ENCODE measurements at regions not wholly inside any gene's neighbourhood (a gene's known extent, or its start where the extent isn't known, plus 50 kb on each side); places are given as distances from the start of the nearest gene placed in this dataset.

DNA sequence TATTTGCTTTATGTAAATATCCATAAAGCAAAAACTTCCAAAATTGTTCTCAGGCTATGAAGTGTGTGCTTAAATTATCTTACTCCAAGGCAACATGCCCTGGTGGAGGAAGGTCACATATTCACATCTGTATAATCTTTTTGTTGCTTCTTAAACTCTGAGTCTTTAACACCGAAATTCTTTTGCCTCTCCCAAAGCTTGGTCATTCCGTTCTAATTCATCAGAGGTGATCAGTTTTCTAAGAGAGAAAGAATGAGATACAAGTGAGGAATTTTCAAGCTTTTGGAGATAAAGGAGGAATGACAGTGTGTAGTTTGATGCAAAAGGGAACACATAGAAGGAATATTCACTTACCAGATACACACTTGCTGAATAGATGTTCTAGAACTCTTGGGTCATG is 561.7 kb downstream of the LTN1 start:
- TF ChIP-seq, protein P1, sequence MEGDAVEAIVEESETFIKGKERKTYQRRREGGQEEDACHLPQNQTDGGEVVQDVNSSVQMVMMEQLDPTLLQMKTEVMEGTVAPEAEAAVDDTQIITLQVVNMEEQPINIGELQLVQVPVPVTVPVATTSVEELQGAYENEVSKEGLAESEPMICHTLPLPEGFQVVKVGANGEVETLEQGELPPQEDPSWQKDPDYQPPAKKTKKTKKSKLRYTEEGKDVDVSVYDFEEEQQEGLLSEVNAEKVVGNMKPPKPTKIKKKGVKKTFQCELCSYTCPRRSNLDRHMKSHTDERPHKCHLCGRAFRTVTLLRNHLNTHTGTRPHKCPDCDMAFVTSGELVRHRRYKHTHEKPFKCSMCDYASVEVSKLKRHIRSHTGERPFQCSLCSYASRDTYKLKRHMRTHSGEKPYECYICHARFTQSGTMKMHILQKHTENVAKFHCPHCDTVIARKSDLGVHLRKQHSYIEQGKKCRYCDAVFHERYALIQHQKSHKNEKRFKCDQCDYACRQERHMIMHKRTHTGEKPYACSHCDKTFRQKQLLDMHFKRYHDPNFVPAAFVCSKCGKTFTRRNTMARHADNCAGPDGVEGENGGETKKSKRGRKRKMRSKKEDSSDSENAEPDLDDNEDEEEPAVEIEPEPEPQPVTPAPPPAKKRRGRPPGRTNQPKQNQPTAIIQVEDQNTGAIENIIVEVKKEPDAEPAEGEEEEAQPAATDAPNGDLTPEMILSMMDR (IDR thresholded peaks at IDR 0.05), result no peak

DNA sequence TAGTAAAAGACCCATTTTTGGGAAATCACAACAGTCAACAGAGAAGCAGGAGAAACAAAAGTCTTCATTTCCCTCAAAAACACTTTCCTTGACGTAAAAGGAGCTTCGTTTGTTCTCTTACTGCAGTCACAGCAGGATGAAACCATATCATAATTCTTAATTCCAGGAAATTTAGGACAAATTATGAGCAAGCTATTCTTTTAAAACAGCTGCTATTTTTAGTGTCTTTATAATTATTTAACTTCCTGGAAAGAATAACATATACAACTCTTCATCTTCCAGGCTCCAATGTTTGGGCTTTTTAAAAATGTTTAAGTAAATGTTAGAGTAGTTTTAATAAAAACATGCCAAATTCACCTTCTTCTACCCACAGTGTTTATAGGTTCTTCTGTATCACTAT is 563.5 kb downstream of the LTN1 start:
- Histone ChIP-seq H3K9me3 (no peaks in the 10 kb centered on the region), H3K4me3 (no peak overlapping the region), H3K27me3 (no peaks in the 10 kb centered on the region), H3K27ac (no peak overlapping the region), H3K4me1 (no peaks in the 10 kb centered on the region), H3K36me3 (no peaks in the 10 kb centered on the region)
- no peak for TF ChIP-seq EP300 (IDR thresholded peaks at IDR 0.05)
- TF ChIP-seq, protein P1 (IDR thresholded peaks at IDR 0.05), result no peak
- no peak for TF ChIP-seq POLR2A (IDR thresholded peaks at IDR 0.05)
- TF ChIP-seq POLR2AphosphoS5 (IDR thresholded peaks at IDR 0.05), result no peak
- WGBS, result 79% methylated on average over 2 of the region's 2 CpGs
- DNase-seq (ENCODE audit: low spot score in 2 of 2), result no peak

More for the DNA sequence above, 561.7 kb downstream of the LTN1 start:
- no peaks in the 10 kb centered on the region for H3K27me3 ChIP-seq
- DNase-seq (ENCODE audit: low spot score in 2 of 2), result no peak
- no peaks in the 10 kb centered on the region for H3K4me1 ChIP-seq
- H3K27ac ChIP-seq, result no peak overlapping the region
- H3K9me3 ChIP-seq, result no peaks in the 10 kb centered on the region
- no peaks in the 10 kb centered on the region for H3K36me3 ChIP-seq
- WGBS, result 95% methylated on average over 2 of the region's 2 CpGs
- H3K4me3 ChIP-seq, result no peak overlapping the region

DNA sequence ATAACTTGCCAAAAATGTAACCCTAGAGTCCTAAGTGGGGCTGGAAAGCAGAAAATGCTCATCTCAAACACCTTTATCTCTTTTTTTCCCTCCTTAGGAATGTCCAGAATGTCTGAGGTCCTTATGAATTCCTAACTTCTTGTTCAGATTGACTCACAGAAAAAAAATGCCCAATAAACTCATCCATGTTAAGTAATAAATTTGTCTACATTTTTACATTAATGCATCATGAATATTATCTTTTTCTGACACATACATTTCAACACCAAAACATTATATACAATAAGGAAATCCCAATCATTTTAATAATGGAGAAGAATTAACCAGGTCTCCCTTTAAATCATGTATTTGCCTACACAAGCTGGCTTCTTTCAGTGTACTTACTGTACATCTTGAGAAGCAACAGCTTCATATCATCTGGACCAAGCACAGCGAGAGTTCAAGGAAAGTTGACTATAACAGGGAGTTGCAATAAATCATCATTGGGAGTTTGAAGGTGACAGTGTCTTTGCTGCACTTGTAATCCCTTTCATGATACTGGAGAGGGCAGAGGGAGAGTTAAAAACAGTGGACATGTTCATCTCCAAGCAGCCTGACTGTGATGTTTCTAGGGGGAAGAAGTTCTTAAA is 565.2 kb downstream of the LTN1 start:
- Histone ChIP-seq H3K9me3 (no peaks in the 10 kb centered on the region), H3K27me3 (no peaks in the 10 kb centered on the region), H3K4me3 (no peak overlapping the region), H3K4me1 (no peaks in the 10 kb centered on the region), H3K27ac (no peak overlapping the region), H3K36me3 (no peaks in the 10 kb centered on the region)
- TF ChIP-seq EP300 (IDR thresholded peaks at IDR 0.05), result no peak
- TF ChIP-seq, protein P1 (IDR thresholded peaks at IDR 0.05), result no peak
- no peak for TF ChIP-seq POLR2AphosphoS5 (IDR thresholded peaks at IDR 0.05)
- TF ChIP-seq POLR2A (IDR thresholded peaks at IDR 0.05), result no peak
- WGBS, result 78% methylated on average over 1 of the region's 1 CpG
- DNase-seq (ENCODE audit: low spot score in 2 of 2), result no peak

DNA sequence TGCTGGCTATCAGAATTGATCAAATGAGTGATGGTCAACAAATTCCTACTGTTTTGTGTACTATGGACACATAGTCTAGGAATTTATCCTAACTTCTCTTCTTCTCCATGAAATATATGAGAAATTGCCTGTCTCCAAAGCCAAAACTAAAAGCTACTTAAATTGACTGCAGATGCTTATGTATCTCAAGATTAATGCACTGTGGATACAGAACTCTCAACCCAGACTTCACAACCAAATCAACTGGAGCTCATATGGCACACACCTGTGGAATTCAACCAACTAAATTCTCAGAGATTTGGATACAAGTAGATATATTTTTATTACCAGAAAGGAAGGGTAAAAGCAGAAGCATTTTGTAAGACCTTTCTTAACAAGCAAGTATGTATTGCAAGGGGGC is 566.1 kb downstream of the LTN1 start:
- H3K4me3 ChIP-seq, result no peak overlapping the region
- H3K27me3 ChIP-seq, result no peaks in the 10 kb centered on the region
- no peaks in the 10 kb centered on the region for H3K36me3 ChIP-seq
- H3K27ac ChIP-seq, result no peak overlapping the region
- no peaks in the 10 kb centered on the region for H3K9me3 ChIP-seq
- DNase-seq (ENCODE audit: low spot score in 2 of 2), result no peak
- no peaks in the 10 kb centered on the region for H3K4me1 ChIP-seq
- TF ChIP-seq EP300 (IDR thresholded peaks at IDR 0.05) (no peak), POLR2AphosphoS5 (IDR thresholded peaks at IDR 0.05) (no peak), POLR2A (IDR thresholded peaks at IDR 0.05) (no peak)
- TF ChIP-seq, protein P1 (IDR thresholded peaks at IDR 0.05), result no peak

GRCh38 chr21:28423521-28424190 is 569.0 kb downstream of the LTN1 start:
- no peak overlapping the region for H3K4me3 ChIP-seq
- H3K36me3 ChIP-seq, result no peaks in the 10 kb centered on the region
- H3K27ac ChIP-seq, result no peak overlapping the region
- H3K4me1 ChIP-seq, result peaks cover 5% of the 10 kb centered on the region
- TF ChIP-seq POLR2A (IDR thresholded peaks at IDR 0.05) (no peak), EP300 (IDR thresholded peaks at IDR 0.05) (no peak), POLR2AphosphoS5 (IDR thresholded peaks at IDR 0.05) (no peak)
- TF ChIP-seq, protein P1 (IDR thresholded peaks at IDR 0.05), result no peak
- H3K9me3 ChIP-seq, result no peaks in the 10 kb centered on the region
- DNase-seq (ENCODE audit: low spot score in 2 of 2), result no peak
- no peaks in the 10 kb centered on the region for H3K27me3 ChIP-seq
- WGBS, result 78% methylated on average over 3 of the region's 3 CpGs

All from suprapubic skin (tissue), 4 donors.